WTC11 (cell line): ENCODE measurements at regions not wholly inside any gene's neighbourhood (a gene's known extent, or its start where the extent isn't known, plus 50 kb on each side); places are given as distances from the start of the nearest gene placed in this dataset.

Experiments used
- ATAC-seq: fragments of 200-7000 bp; cut with Tn5 transposase; 2 replicates; pipeline ENCODE4 v1.10.0; 2021; ENCODE audit warnings: mild to moderate bottlenecking, moderate library complexity
- CTCF ChIA-PET: fragments of 300-600 bp; sonication (Branson Sonifier 250); formaldehyde crosslinking; loops from one replicate; lab custom pipeline; 2021; ENCODE audit warnings: antibody characterized with exemption; lab: Charles Lee
- POLR2A ChIA-PET: fragments of 350-600 bp; sonication (Branson Sonifier 250); formaldehyde crosslinking; loops from one replicate; lab custom pipeline; 2021; ENCODE audit warnings: antibody characterized with exemption; lab: Charles Lee
- DNase-seq: peaks from one replicate; pipeline ENCODE4 v3.0.0; 2021; ENCODE audit warnings: low spot score
- H3K27ac Mint-ChIP-seq: 2 replicates; pipeline ENCODE4 v1.8.0; 2021; ENCODE audit warnings: mixed read lengths
- H3K27me3 Mint-ChIP-seq: 2 replicates; pipeline ENCODE4 v1.8.0; 2021; ENCODE audit warnings: low read depth, mild to moderate bottlenecking, moderate library complexity, mixed read lengths
- H3K36me3 Mint-ChIP-seq: 2 replicates; pipeline ENCODE4 v1.8.0; 2021; ENCODE audit warnings: mixed read lengths
- H3K4me1 Mint-ChIP-seq: 2 replicates; pipeline ENCODE4 v1.8.0; 2022; ENCODE audit warnings: mixed read lengths
- H3K4me3 Mint-ChIP-seq: 2 replicates; pipeline ENCODE4 v1.8.0; 2021; ENCODE audit warnings: mild to moderate bottlenecking, moderate library complexity, mixed read lengths
- H3K9me3 Mint-ChIP-seq: 2 replicates; pipeline ENCODE4 v1.8.0; 2021; ENCODE audit warnings: mixed read lengths
- ATF1 ChIP-seq: sonication (generic); formaldehyde crosslinking; IDR thresholded peaks from 2 replicates; pipeline ENCODE4 v1.8.1; 2023; ENCODE audit warnings: mild to moderate bottlenecking, moderate library complexity, missing genetic modification reagents
- CBFB ChIP-seq: sonication (generic); formaldehyde crosslinking; IDR thresholded peaks from 2 replicates; pipeline ENCODE4 v1.8.1; 2022; ENCODE audit warnings: mild to moderate bottlenecking, low read depth, missing genetic modification reagents
- CREB1 ChIP-seq: sonication (generic); formaldehyde crosslinking; IDR thresholded peaks from 2 replicates; pipeline ENCODE4 v1.8.0; 2023; ENCODE audit warnings: mild to moderate bottlenecking, missing genetic modification reagents
- EMX1 ChIP-seq: fragments of 250-450 bp; sonication (Bioruptor Pico); IDR thresholded peaks from 2 replicates; pipeline ENCODE4 v1.8.0; 2021; ENCODE audit warnings: mild to moderate bottlenecking
- ETV6 ChIP-seq: sonication (generic); formaldehyde crosslinking; IDR thresholded peaks from 2 replicates; pipeline ENCODE4 v1.8.1; 2022; ENCODE audit warnings: mild to moderate bottlenecking, missing genetic modification reagents
- FOXK1 ChIP-seq: sonication (generic); formaldehyde crosslinking; IDR thresholded peaks from 2 replicates; pipeline ENCODE4 v1.8.0; 2022; ENCODE audit warnings: mild to moderate bottlenecking, moderate library complexity, missing genetic modification reagents
- FOXP1 ChIP-seq: sonication (generic); formaldehyde crosslinking; IDR thresholded peaks from 2 replicates; pipeline ENCODE4 v1.8.0; 2022; ENCODE audit warnings: missing genetic modification reagents, mild to moderate bottlenecking, moderate library complexity, borderline replicate concordance
- GTF2I ChIP-seq: fragments of 250-450 bp; sonication (Bioruptor Pico); conservative IDR thresholded peaks from 2 replicates; pipeline ENCODE4 v1.4.0; 2021; ENCODE audit warnings: mild to moderate bottlenecking
- MXD4 ChIP-seq: fragments of 250-450 bp; sonication (Bioruptor Pico); IDR thresholded peaks from 2 replicates; pipeline ENCODE4 v1.8.0; 2021; ENCODE audit warnings: mild to moderate bottlenecking, moderate library complexity, borderline replicate concordance
- NFATC4 ChIP-seq: fragments of 250-450 bp; sonication (Bioruptor Pico); IDR thresholded peaks from 2 replicates; pipeline ENCODE4 v1.9.0; 2021; ENCODE audit warnings: mild to moderate bottlenecking
- NFE2L1 ChIP-seq: sonication (generic); formaldehyde crosslinking; IDR thresholded peaks from 2 replicates; pipeline ENCODE4 v1.8.1; 2023; ENCODE audit warnings: missing genetic modification reagents
- NR3C1 ChIP-seq: sonication (generic); formaldehyde crosslinking; conservative IDR thresholded peaks from 2 replicates; pipeline ENCODE4 v1.8.1; 2023; ENCODE audit warnings: low read depth, mild to moderate bottlenecking, missing genetic modification reagents
- PRRX2 ChIP-seq: fragments of 250-450 bp; sonication (Bioruptor Pico); IDR thresholded peaks from 2 replicates; pipeline ENCODE4 v1.8.0; 2021; ENCODE audit warnings: mild to moderate bottlenecking
- TEAD1 ChIP-seq: sonication (generic); formaldehyde crosslinking; IDR thresholded peaks from 2 replicates; pipeline ENCODE4 v1.8.0; 2022; ENCODE audit warnings: mild to moderate bottlenecking, missing genetic modification reagents
- ZNF138 ChIP-seq: sonication (generic); formaldehyde crosslinking; conservative IDR thresholded peaks from 2 replicates; pipeline ENCODE4 v1.8.1; 2022; ENCODE audit warnings: mild to moderate bottlenecking, moderate library complexity, missing genetic modification reagents
- ZNF317 ChIP-seq: sonication (generic); formaldehyde crosslinking; IDR thresholded peaks from 2 replicates; pipeline ENCODE4 v1.8.1; 2023; ENCODE audit warnings: low read depth, mild to moderate bottlenecking, moderate library complexity, missing genetic modification reagents, borderline replicate concordance
- TF ChIP-seq, protein P1 (sequence below): sonication (generic); formaldehyde crosslinking; IDR thresholded peaks from 2 replicates; pipeline ENCODE4 v1.8.0; 2022; ENCODE audit warnings: mild to moderate bottlenecking, missing genetic modification reagents
- TF ChIP-seq, protein P2 (sequence below): fragments of 250-450 bp; sonication (Bioruptor Pico); IDR thresholded peaks from 2 replicates; pipeline ENCODE4 v1.9.0; 2021; ENCODE audit warnings: mild to moderate bottlenecking
- TF ChIP-seq, protein P3 (sequence below): sonication (generic); formaldehyde crosslinking; IDR thresholded peaks from 2 replicates; pipeline ENCODE4 v1.8.1; 2023; ENCODE audit warnings: mild to moderate bottlenecking, missing genetic modification reagents, moderate library complexity
- TF ChIP-seq, protein P4 (sequence below): sonication (generic); formaldehyde crosslinking; IDR thresholded peaks from 2 replicates; pipeline ENCODE4 v1.8.0; 2023; ENCODE audit warnings: mild to moderate bottlenecking, missing genetic modification reagents
- TF ChIP-seq, protein P5 (sequence below): sonication (generic); formaldehyde crosslinking; IDR thresholded peaks from 2 replicates; pipeline ENCODE4 v1.8.0; 2022; ENCODE audit warnings: mild to moderate bottlenecking, missing genetic modification reagents
- TF ChIP-seq, protein P6 (sequence below): fragments of 250-450 bp; sonication (Bioruptor Pico); IDR thresholded peaks from 2 replicates; pipeline ENCODE4 v1.8.0; 2021; ENCODE audit warnings: mild to moderate bottlenecking

- CTCF ChIA-PET: no interaction called here
- POLR2A ChIA-PET: no interaction called here
- H3K27ac Mint-ChIP-seq: no peak overlapping the region
- TF ChIP-seq, protein P1, sequence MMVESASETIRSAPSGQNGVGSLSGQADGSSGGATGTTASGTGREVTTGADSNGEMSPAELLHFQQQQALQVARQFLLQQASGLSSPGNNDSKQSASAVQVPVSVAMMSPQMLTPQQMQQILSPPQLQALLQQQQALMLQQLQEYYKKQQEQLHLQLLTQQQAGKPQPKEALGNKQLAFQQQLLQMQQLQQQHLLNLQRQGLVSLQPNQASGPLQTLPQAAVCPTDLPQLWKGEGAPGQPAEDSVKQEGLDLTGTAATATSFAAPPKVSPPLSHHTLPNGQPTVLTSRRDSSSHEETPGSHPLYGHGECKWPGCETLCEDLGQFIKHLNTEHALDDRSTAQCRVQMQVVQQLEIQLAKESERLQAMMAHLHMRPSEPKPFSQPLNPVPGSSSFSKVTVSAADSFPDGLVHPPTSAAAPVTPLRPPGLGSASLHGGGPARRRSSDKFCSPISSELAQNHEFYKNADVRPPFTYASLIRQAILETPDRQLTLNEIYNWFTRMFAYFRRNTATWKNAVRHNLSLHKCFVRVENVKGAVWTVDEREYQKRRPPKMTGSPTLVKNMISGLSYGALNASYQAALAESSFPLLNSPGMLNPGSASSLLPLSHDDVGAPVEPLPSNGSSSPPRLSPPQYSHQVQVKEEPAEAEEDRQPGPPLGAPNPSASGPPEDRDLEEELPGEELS (CRISPR knock-in tag): no peak
- peak; percentile 100 for TF ChIP-seq ZNF317
- peaks cover 17% of the 10 kb centered on the region for H3K27me3 Mint-ChIP-seq
- ATAC-seq (no peak), DNase-seq (no peak)
- no peaks in the 10 kb centered on the region for H3K4me1 Mint-ChIP-seq
- H3K9me3 Mint-ChIP-seq: peaks cover 37% of the 10 kb centered on the region
- H3K4me3 Mint-ChIP-seq: no peak overlapping the region
- peaks cover 16% of the 10 kb centered on the region for H3K36me3 Mint-ChIP-seq
Observed at GRCh38 chr9:129513282-129513681, 107.6 kb downstream of the C9orf50 start.

GRCh38 chr9:129511285-129511900, 109.5 kb downstream of the C9orf50 start:
- POLR2A ChIA-PET: no interaction called here
- ATAC-seq: no peak
- CTCF ChIA-PET: interaction anchor here (1.3 kb wide), 1 partner anchor 9 kb away, joined by 4 read pairs; no protein-coding TSS in a partner anchor

DNA sequence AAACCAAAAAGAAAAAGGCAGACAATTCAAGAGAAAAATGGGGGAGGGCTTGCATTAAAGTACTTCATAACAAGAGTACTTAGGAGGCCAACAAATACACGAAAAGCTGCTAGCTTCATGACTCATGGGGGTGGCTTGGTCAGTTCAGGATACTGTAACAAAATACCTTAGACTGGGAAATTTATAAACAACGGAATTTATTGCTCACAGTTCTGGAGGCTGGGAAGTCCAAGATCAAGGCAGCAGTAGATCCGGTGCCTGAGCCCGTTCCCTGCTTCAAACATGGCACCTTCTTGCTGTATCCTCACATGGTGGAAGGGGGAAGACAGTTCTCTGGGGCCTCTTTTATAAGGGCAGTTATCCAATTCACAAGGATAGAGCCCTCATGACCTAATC, 111.4 kb downstream of the C9orf50 start:
- CTCF ChIA-PET: no interaction called here
- Mint-ChIP-seq H3K9me3 (peaks cover 22% of the 10 kb centered on the region), H3K4me1 (peaks cover 15% of the 10 kb centered on the region), H3K4me3 (no peak overlapping the region), H3K27me3 (peaks cover 13% of the 10 kb centered on the region; the same call in 1 of the 2 replicates), H3K27ac (no peak overlapping the region), H3K36me3 (peaks cover 15% of the 10 kb centered on the region)
- no peak for DNase-seq
- TF ChIP-seq, protein P2, sequence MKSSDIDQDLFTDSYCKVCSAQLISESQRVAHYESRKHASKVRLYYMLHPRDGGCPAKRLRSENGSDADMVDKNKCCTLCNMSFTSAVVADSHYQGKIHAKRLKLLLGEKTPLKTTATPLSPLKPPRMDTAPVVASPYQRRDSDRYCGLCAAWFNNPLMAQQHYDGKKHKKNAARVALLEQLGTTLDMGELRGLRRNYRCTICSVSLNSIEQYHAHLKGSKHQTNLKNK (CRISPR knock-in tag): no peak
- TF ChIP-seq ATF1 (no peak), EMX1 (CRISPR knock-in tag) (no peak), ETV6 (CRISPR knock-in tag) (no peak), TEAD1 (CRISPR knock-in tag) (no peak), FOXP1 (CRISPR knock-in tag) (no peak), NFE2L1 (CRISPR knock-in tag) (no peak), PRRX2 (CRISPR knock-in tag) (no peak), NR3C1 (CRISPR knock-in tag) (no peak)
- TF ChIP-seq, protein P3, sequence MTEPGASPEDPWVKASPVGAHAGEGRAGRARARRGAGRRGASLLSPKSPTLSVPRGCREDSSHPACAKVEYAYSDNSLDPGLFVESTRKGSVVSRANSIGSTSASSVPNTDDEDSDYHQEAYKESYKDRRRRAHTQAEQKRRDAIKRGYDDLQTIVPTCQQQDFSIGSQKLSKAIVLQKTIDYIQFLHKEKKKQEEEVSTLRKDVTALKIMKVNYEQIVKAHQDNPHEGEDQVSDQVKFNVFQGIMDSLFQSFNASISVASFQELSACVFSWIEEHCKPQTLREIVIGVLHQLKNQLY (CRISPR knock-in tag): no peak
- POLR2A ChIA-PET: no interaction called here
- ATAC-seq: no peak

More at GRCh38 chr9:129511285-129511900, 109.5 kb downstream of the C9orf50 start:
- peaks cover 7% of the 10 kb centered on the region for H3K4me1 Mint-ChIP-seq
- H3K27ac Mint-ChIP-seq: no peak overlapping the region
- peaks cover 18% of the 10 kb centered on the region for H3K27me3 Mint-ChIP-seq
- H3K36me3 Mint-ChIP-seq: peaks cover 16% of the 10 kb centered on the region
- TF ChIP-seq NFATC4 (CRISPR knock-in tag) (no peak), ETV6 (CRISPR knock-in tag) (no peak), GTF2I (CRISPR knock-in tag) (no peak), ZNF138 (CRISPR knock-in tag) (no peak)
- TF ChIP-seq, all 79 proteins: peak for 0
- Mint-ChIP-seq H3K4me3 (no peak overlapping the region), H3K9me3 (peaks cover 34% of the 10 kb centered on the region)
- no peak for DNase-seq

- POLR2A ChIA-PET: no interaction called here
- CTCF ChIA-PET: no interaction called here
- H3K9me3 Mint-ChIP-seq: peaks cover 13% of the 10 kb centered on the region; the same call in 1 of the 2 replicates
- TF ChIP-seq CREB1 (CRISPR knock-in tag): no peak
- TF ChIP-seq TEAD1 (CRISPR knock-in tag): no peak
- no peak for TF ChIP-seq CBFB (CRISPR knock-in tag)
- TF ChIP-seq, protein P4, sequence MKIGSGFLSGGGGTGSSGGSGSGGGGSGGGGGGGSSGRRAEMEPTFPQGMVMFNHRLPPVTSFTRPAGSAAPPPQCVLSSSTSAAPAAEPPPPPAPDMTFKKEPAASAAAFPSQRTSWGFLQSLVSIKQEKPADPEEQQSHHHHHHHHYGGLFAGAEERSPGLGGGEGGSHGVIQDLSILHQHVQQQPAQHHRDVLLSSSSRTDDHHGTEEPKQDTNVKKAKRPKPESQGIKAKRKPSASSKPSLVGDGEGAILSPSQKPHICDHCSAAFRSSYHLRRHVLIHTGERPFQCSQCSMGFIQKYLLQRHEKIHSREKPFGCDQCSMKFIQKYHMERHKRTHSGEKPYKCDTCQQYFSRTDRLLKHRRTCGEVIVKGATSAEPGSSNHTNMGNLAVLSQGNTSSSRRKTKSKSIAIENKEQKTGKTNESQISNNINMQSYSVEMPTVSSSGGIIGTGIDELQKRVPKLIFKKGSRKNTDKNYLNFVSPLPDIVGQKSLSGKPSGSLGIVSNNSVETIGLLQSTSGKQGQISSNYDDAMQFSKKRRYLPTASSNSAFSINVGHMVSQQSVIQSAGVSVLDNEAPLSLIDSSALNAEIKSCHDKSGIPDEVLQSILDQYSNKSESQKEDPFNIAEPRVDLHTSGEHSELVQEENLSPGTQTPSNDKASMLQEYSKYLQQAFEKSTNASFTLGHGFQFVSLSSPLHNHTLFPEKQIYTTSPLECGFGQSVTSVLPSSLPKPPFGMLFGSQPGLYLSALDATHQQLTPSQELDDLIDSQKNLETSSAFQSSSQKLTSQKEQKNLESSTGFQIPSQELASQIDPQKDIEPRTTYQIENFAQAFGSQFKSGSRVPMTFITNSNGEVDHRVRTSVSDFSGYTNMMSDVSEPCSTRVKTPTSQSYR (CRISPR knock-in tag): no peak
- TF ChIP-seq, protein P5, sequence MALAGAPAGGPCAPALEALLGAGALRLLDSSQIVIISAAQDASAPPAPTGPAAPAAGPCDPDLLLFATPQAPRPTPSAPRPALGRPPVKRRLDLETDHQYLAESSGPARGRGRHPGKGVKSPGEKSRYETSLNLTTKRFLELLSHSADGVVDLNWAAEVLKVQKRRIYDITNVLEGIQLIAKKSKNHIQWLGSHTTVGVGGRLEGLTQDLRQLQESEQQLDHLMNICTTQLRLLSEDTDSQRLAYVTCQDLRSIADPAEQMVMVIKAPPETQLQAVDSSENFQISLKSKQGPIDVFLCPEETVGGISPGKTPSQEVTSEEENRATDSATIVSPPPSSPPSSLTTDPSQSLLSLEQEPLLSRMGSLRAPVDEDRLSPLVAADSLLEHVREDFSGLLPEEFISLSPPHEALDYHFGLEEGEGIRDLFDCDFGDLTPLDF: no peak
- no peak for TF ChIP-seq FOXK1
- TF ChIP-seq, protein P6, sequence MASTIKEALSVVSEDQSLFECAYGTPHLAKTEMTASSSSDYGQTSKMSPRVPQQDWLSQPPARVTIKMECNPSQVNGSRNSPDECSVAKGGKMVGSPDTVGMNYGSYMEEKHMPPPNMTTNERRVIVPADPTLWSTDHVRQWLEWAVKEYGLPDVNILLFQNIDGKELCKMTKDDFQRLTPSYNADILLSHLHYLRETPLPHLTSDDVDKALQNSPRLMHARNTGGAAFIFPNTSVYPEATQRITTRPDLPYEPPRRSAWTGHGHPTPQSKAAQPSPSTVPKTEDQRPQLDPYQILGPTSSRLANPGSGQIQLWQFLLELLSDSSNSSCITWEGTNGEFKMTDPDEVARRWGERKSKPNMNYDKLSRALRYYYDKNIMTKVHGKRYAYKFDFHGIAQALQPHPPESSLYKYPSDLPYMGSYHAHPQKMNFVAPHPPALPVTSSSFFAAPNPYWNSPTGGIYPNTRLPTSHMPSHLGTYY (CRISPR knock-in tag): no peak
- no peak for TF ChIP-seq MXD4 (CRISPR knock-in tag)
Observed at GRCh38 chr9:129507805-129508204, 113.1 kb downstream of the C9orf50 start.

More at GRCh38 chr9:129507805-129508204, 113.1 kb downstream of the C9orf50 start:
- DNase-seq (no peak), ATAC-seq (no peak)
- Mint-ChIP-seq H3K27ac (no peak overlapping the region), H3K36me3 (peaks cover 4% of the 10 kb centered on the region; the same call in 1 of the 2 replicates), H3K27me3 (peaks cover 8% of the 10 kb centered on the region), H3K4me3 (no peak overlapping the region), H3K4me1 (peaks cover 15% of the 10 kb centered on the region)
